ENCODE measurements at regions not wholly inside any gene's neighbourhood (a gene's known extent, or its start where the extent isn't known, plus 50 kb on each side); places are given as distances from the start of the nearest gene placed in this dataset.

DNA sequence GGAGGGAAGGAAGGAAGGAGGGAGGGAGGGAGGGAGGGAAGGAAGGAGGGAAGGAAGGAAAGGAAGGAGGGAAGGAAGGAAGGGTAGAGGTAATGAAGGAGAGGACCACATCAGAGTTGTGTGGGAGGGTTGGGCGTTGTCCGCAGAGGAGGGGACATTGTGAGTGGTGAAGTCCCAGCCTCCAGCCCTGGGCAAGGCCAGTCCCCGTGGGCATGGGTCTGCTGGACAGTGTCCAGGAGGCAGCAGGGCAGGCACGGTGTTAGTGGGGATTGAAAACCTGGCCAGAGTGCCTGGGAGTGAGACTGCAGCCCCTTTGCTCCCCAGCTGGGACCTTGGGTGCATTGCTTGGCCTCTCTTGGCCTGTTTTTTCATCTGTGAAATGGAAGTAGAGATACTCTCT lies 1462.3 kb downstream of the BRD1 start:
- H3K4me1 ChIP-seq (ENCODE audit: insufficient read depth, low read length): peaks cover 3% of the 10 kb centered on the region
- H2AFZ ChIP-seq (ENCODE audit: low read depth, low read length): no peak overlapping the region
- no peaks in the 10 kb centered on the region for H3K36me3 ChIP-seq (ENCODE audit: insufficient read depth, low read length)
- no peaks in the 10 kb centered on the region for H3K27me3 ChIP-seq (ENCODE audit: insufficient read depth, low read length)
- H3K9me3 ChIP-seq (ENCODE audit: low read length): no peaks in the 10 kb centered on the region
- no peak overlapping the region for H3K4me3 ChIP-seq (ENCODE audit: low read length)

DNA sequence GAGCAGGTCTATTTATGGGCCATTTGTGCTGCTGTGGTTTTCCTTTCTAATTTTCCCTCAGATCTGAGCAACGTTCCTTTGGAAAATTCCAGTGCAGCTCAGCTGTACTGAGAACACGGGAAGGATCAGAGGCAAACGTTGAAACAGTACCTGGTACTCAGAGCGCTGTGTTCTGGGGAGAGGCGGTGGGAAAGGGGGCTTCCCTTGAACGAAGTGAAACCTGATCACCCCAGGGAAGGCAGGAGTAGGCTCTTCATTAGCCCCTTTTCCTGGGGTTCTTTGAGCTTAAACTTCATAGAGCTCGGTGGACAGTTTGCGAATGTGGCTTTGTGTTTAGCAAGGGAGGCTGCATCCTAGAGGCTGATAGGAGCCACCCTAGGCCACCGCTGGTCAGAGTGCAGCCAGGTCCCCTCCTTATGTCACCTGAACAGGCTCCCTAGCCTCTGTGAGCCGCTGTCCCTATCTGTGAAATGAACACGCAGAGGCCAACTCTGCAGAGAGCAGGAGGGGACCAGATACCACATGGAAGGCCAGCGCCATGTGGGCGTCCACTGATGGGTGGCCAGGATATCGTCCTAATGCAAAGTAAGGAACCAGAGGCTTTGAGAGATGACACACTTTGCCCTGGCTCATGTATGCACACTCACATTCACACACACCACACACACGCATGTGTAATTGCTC lies 1464.8 kb downstream of the BRD1 start:
- H3K9me3 ChIP-seq (ENCODE audit: low read length): no peaks in the 10 kb centered on the region
- H3K4me1 ChIP-seq (ENCODE audit: insufficient read depth, low read length): no peaks in the 10 kb centered on the region
- H2AFZ ChIP-seq (ENCODE audit: low read depth, low read length): no peak overlapping the region
- no peak overlapping the region for H3K4me3 ChIP-seq (ENCODE audit: low read length)
- no peaks in the 10 kb centered on the region for H3K36me3 ChIP-seq (ENCODE audit: insufficient read depth, low read length)
- no peaks in the 10 kb centered on the region for H3K27me3 ChIP-seq (ENCODE audit: insufficient read depth, low read length)

DNA sequence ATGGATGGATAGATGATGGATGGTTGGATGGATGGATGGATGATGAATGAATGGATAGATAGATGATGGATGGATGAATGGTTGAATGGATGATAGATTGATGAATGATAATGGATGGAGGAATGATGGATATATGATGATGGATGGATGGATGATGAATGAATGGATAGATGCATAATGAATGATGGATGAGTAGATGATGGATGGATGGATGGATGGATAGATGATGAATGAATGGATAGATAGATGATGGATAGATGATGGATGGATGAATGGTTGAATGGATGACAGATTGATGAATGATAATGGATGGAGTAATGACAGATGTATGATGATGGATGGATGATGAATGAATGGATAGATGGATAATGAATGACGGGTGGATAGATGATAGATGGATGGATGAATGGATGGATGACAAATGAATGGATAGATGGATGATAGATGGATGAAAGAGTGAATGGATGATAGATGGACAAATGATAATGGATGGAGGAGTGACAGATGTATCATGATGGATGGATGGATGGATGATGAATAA lies 1466.5 kb downstream of the BRD1 start:
- H3K36me3 ChIP-seq (ENCODE audit: insufficient read depth, low read length): no peaks in the 10 kb centered on the region
- H2AFZ ChIP-seq (ENCODE audit: low read depth, low read length): no peak overlapping the region
- no peak overlapping the region for H3K4me3 ChIP-seq (ENCODE audit: low read length)
- no peaks in the 10 kb centered on the region for H3K27me3 ChIP-seq (ENCODE audit: insufficient read depth, low read length)
- H3K9me3 ChIP-seq (ENCODE audit: low read length): no peaks in the 10 kb centered on the region
- no peaks in the 10 kb centered on the region for H3K4me1 ChIP-seq (ENCODE audit: insufficient read depth, low read length)

DNA sequence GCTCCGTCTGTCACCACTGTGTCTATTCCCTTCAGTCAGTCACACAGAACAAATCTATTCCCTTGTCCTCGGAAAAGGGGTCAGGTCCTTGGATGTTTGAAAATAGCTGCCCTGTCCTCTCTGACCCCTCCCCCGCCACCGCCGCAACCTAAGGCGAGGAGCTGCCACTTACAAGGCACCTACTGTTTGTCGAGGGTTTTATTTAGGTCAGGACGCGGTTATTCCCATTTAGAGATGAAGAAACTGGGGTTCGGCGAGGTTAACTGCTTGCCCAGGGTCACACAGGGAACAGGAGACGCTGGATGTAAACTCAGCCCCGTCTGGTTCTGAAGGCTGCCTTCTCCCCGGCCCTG lies 1468.1 kb downstream of the BRD1 start:
- Histone ChIP-seq H3K27me3 (ENCODE audit: insufficient read depth, low read length) (no peaks in the 10 kb centered on the region), H3K4me1 (ENCODE audit: insufficient read depth, low read length) (no peaks in the 10 kb centered on the region), H3K4me3 (ENCODE audit: low read length) (no peak overlapping the region), H2AFZ (ENCODE audit: low read depth, low read length) (no peak overlapping the region), H3K9me3 (ENCODE audit: low read length) (no peaks in the 10 kb centered on the region), H3K36me3 (ENCODE audit: insufficient read depth, low read length) (no peaks in the 10 kb centered on the region)

DNA sequence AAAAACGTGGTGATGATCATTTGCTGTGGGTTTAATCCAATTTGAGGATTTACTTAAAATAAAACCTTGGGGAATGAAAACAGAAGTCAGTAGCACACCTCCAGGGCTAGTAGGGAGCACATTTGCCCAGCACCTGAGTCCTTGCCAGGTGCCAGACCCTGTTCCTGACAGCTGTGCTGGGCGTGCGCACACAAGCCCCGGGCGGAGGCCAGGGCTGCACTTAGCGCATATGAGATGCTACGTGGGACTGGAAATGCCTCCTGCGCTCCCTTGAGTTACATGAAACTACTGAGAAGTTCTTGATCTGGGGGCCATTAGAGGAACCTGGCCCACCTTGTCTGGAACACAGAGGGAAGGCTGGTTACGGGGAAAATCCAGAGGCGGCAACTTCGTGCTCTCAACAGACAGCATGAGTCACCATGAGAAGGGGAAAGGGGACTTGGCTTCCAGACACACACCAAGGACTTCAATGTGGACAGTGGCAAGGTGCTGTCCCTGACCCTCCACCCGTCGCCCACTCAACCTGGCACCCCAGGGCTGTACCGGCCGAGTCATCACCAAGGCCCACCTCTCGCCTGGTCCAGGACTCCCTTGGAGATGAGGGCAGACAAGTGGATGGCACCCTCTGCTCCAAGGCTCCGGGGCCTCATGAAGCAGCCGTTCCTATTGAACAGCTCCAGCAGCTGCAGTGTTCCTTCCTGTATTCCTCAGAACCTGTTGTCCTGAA lies 1468.6 kb downstream of the BRD1 start:
- no peaks in the 10 kb centered on the region for H3K4me1 ChIP-seq (ENCODE audit: insufficient read depth, low read length)
- no peaks in the 10 kb centered on the region for H3K36me3 ChIP-seq (ENCODE audit: insufficient read depth, low read length)
- no peaks in the 10 kb centered on the region for H3K27me3 ChIP-seq (ENCODE audit: insufficient read depth, low read length)
- H3K9me3 ChIP-seq (ENCODE audit: low read length): no peaks in the 10 kb centered on the region
- H2AFZ ChIP-seq (ENCODE audit: low read depth, low read length): no peak overlapping the region
- H3K4me3 ChIP-seq (ENCODE audit: low read length): no peak overlapping the region

DNA sequence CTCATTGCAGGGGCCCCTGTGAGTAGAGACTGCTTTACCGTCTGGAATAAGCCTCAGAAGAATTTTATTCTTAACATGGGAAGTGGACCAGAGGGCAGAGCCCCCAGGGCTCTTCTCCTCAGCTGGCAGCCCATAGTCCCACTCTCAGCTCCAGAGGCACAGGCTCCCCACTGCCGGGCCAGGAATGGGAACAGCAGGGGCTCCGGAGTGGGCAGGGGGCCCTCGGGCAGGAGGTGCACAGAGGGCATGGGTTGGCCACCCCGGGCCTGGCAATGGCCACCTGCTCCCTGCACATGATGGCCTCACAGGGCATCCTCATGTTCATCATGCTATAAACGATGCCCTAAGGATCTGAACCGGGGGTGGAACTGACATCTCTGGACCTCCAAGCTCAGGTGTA lies 1469.7 kb downstream of the BRD1 start:
- no peaks in the 10 kb centered on the region for H3K9me3 ChIP-seq (ENCODE audit: low read length)
- no peak overlapping the region for H3K4me3 ChIP-seq (ENCODE audit: low read length)
- H3K36me3 ChIP-seq (ENCODE audit: insufficient read depth, low read length): no peaks in the 10 kb centered on the region
- H3K4me1 ChIP-seq (ENCODE audit: insufficient read depth, low read length): no peaks in the 10 kb centered on the region
- H2AFZ ChIP-seq (ENCODE audit: low read depth, low read length): no peak overlapping the region
- H3K27me3 ChIP-seq (ENCODE audit: insufficient read depth, low read length): no peaks in the 10 kb centered on the region

DNA sequence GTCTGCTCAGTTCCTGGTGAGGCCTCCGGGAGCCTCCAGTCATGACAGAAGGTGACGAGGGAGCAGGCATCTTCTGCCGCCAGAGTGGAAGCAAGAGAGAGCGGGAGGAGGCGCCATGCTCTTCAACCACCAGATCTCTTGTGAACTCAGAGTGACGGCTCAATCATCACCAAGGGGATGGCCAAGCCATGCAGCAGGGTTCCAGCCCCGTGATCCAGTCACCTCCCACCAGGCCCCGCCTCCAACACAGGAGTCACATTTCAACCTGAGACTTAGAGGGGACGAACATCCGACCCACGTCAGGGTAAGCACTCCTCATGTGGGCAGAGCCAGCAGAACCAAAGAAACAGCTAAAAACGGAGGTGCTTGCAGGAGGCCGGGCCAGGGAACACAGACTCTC lies 1470.5 kb downstream of the BRD1 start:
- no peak overlapping the region for H3K4me3 ChIP-seq (ENCODE audit: low read length)
- no peaks in the 10 kb centered on the region for H3K36me3 ChIP-seq (ENCODE audit: insufficient read depth, low read length)
- no peaks in the 10 kb centered on the region for H3K9me3 ChIP-seq (ENCODE audit: low read length)
- no peak overlapping the region for H2AFZ ChIP-seq (ENCODE audit: low read depth, low read length)
- H3K4me1 ChIP-seq (ENCODE audit: insufficient read depth, low read length): no peaks in the 10 kb centered on the region
- no peaks in the 10 kb centered on the region for H3K27me3 ChIP-seq (ENCODE audit: insufficient read depth, low read length)

DNA sequence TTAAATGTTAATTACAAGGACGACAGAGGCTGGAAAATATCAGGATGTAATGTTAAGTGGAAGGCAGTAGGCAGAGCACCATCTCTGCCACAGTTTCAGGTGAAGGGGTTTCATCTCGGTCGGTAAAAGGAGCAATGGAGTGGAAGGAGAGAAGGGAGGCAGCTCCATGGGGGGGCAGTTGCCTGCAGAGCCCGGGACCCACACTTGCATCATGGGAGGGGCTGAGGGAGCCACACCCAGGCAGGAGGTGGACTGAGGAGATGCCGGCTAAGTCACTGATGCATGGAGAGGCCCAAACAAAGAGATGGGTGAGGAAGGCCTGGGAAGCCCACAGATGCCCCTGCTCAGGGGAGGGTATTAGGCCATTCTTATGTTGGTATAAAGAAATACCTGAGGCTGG lies 1470.9 kb downstream of the BRD1 start:
- H3K36me3 ChIP-seq (ENCODE audit: insufficient read depth, low read length): no peaks in the 10 kb centered on the region
- no peak overlapping the region for H3K4me3 ChIP-seq (ENCODE audit: low read length)
- no peaks in the 10 kb centered on the region for H3K27me3 ChIP-seq (ENCODE audit: insufficient read depth, low read length)
- no peak overlapping the region for H2AFZ ChIP-seq (ENCODE audit: low read depth, low read length)
- H3K9me3 ChIP-seq (ENCODE audit: low read length): no peaks in the 10 kb centered on the region
- no peaks in the 10 kb centered on the region for H3K4me1 ChIP-seq (ENCODE audit: insufficient read depth, low read length)

DNA sequence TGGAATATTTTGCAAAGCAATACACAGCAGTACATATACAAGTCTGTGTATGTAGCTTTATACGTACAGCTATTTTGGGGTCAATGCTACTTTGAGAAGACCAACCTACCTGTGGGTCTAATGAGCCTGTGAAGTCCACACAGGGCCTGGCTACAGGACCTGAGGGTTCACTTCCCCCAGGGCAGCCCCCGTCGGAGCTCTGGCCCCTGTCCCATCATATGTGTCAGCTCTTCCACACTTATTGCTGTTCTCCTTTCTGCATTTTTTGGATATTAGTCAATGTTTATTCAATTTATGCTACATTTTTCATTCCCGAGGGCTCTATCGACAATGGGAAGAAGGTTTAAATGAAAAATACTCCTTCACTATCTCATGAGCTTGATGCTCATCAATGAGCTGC lies 1473.6 kb downstream of the BRD1 start:
- H3K9me3 ChIP-seq (ENCODE audit: low read length): no peaks in the 10 kb centered on the region

DNA sequence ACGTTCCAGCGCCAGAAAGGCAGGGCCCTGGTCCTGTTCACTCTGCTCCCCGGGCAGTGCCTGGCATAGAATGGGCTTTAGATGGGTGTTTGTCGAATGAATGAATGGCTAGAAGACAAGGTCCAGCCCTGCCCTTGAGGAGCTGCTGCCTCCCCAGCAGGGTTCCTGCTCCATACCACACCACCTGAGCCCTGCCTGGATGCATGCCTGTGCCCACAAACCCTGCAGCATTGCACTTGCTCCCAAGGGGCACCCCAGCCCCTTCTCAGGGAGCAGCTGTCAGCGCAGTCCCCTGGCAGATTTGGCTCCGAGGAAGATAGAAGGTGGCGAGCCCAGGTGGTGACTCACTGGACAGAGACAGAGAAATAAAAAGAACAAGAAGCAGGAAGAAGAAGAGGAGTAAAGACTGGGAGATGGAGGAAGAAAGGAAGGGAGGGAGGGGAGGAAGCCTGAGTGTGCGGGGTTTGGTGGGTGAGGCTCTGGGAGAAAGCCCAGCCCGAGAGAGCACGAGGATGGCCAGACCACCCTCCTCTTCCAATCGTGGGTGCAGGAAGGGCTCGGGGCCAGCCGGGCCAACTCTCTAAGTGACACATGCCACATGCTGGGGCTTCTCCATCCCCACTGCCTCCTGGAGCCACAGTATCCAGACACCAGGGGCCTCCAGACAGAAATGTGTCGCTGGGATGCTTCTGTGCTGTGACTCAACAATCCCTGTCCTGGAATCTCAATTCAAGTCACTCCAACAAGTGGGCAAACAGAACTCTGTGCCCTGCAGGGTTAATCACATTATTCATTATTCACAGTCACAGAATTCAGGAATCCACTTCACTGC lies 1474.3 kb downstream of the BRD1 start:
- H3K36me3 ChIP-seq (ENCODE audit: insufficient read depth, low read length): no peaks in the 10 kb centered on the region
- H3K4me3 ChIP-seq (ENCODE audit: low read length): no peak overlapping the region
- H3K9me3 ChIP-seq (ENCODE audit: low read length): no peaks in the 10 kb centered on the region
- no peaks in the 10 kb centered on the region for H3K4me1 ChIP-seq (ENCODE audit: insufficient read depth, low read length)
- H3K27me3 ChIP-seq (ENCODE audit: insufficient read depth, low read length): no peaks in the 10 kb centered on the region
- H2AFZ ChIP-seq (ENCODE audit: low read depth, low read length): no peak overlapping the region

More for the DNA sequence above, 1473.6 kb downstream of the BRD1 start:
- Histone ChIP-seq H3K4me3 (ENCODE audit: low read length) (no peak overlapping the region), H3K27me3 (ENCODE audit: insufficient read depth, low read length) (no peaks in the 10 kb centered on the region), H3K36me3 (ENCODE audit: insufficient read depth, low read length) (no peaks in the 10 kb centered on the region), H2AFZ (ENCODE audit: low read depth, low read length) (no peak overlapping the region), H3K4me1 (ENCODE audit: insufficient read depth, low read length) (no peaks in the 10 kb centered on the region)

DNA sequence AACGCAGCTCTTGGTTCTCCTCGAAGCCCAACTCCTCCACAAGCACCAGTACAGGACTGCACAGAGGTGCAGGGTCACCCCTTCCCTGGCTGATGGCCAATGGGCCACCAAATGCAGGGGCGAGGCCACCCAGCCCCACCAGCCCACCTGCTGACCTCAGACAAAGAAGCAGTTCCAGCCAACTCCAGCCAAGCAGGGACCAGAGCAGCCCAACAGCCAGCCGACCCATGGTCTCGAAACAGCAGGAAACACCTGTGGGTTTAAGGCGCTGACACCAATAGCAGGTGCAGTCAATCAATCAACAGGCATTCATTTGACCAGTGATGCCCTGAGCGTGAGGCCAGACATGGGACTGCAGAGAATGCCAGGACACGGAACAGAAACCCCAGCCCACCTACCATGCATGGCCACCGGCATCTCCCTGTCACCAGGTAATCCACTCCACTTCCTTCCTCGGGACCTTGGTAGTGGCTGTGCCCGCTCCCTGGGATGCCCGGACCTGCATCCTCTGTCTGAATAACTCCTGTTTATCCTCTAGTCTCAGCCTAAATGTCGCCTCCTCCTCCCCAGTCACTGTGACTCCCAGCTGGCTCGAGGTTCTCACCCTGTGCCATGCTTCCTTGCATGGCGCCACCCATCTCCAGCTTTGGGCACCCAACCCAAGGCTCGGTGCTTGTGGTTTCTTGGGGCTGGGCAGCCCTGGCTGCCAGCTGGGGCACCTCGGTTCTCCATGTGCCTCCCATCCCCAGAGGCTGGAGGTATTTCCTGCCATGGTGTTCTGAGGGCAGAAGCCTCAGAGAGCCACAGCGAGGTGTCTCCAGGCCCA lies 1475.4 kb downstream of the BRD1 start:
- Histone ChIP-seq H3K9me3 (ENCODE audit: low read length) (no peaks in the 10 kb centered on the region), H3K27me3 (ENCODE audit: insufficient read depth, low read length) (no peaks in the 10 kb centered on the region), H3K4me3 (ENCODE audit: low read length) (no peak overlapping the region), H2AFZ (ENCODE audit: low read depth, low read length) (no peak overlapping the region), H3K4me1 (ENCODE audit: insufficient read depth, low read length) (no peaks in the 10 kb centered on the region), H3K36me3 (ENCODE audit: insufficient read depth, low read length) (no peaks in the 10 kb centered on the region)

DNA sequence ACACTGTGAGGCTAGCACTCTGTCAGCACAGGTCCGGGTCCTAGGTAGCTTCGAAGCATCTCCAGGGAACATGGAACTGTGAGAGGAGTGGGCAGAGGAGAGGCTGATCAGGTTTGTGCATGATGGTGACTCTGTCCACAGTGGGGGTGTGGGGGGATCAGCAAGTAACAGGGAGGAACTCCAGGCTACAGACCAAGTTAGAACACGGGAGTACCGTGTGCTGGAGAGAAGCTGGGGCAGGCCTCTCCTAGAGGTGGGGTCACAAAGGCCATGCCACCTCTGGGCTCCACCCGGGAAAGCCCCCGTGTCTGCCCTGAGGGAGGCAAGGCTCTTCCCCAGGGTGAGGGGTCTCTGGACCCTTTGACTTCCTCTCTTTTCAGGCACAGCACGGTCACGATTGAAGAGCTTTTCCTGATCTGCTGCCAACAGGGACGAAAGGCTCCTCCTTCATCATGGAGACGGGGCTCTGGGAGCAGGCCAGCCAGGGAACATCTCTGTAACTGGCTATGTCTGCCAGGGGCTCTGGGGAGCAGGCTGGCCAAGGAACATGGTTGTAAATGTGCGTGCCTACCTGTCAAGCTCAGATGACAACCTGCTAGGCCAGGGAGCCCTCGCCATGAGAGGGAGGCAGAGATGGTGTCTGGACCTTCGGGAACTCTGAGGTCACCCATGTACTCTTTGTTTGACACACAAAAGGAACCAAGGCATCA lies 1476.1 kb downstream of the BRD1 start:
- H3K4me1 ChIP-seq (ENCODE audit: insufficient read depth, low read length): no peaks in the 10 kb centered on the region
- no peaks in the 10 kb centered on the region for H3K27me3 ChIP-seq (ENCODE audit: insufficient read depth, low read length)
- H2AFZ ChIP-seq (ENCODE audit: low read depth, low read length): no peak overlapping the region
- H3K36me3 ChIP-seq (ENCODE audit: insufficient read depth, low read length): no peaks in the 10 kb centered on the region
- no peaks in the 10 kb centered on the region for H3K9me3 ChIP-seq (ENCODE audit: low read length)
- H3K4me3 ChIP-seq (ENCODE audit: low read length): no peak overlapping the region

Data from neuron (in vitro differentiated cells).